Renal pelvis (tissue), 1 donor: ENCODE measurements at regions not wholly inside any gene's neighbourhood (a gene's known extent, or its start where the extent isn't known, plus 50 kb on each side); places are given as distances from the start of the nearest gene placed in this dataset.
"Not testable (repeated sequence)": the region's sequence is repeated elsewhere in the genome, so short reads cannot be mapped to it uniquely, and the experiment has no call there.

Experiments used
- DNase-seq: peaks from one replicate; pipeline ENCODE4 v3.0.0-alpha.2; 2013

- peak; percentile 61 for DNase-seq
Measured at GRCh38 chr17:6257336-6257735, 177.6 kb downstream of the AIPL1 start.

GRCh38 chr17:6255322-6255721 is 179.6 kb downstream of the AIPL1 start:
- DNase-seq = no peak

GRCh38 chr17:6254036-6254435 is 180.9 kb downstream of the AIPL1 start:
- no peak for DNase-seq

GRCh38 chr17:6251640-6252039 is 181.5 kb downstream of the WSCD1 start:
- not testable (repeated sequence) for DNase-seq

GRCh38 chr17:6249732-6250131 is 179.6 kb downstream of the WSCD1 start:
- no peak for DNase-seq

GRCh38 chr17:6248061-6248460 is 177.9 kb downstream of the WSCD1 start:
- no peak for DNase-seq

- no peak for DNase-seq
Measured at GRCh38 chr17:6245301-6246177, 175.4 kb downstream of the WSCD1 start.

- no peak for DNase-seq
Measured at GRCh38 chr17:6244796-6245195, 174.6 kb downstream of the WSCD1 start.

- no peak for DNase-seq
Measured at GRCh38 chr17:6244253-6244652, 174.1 kb downstream of the WSCD1 start.

GRCh38 chr17:6243186-6243585 is 173.0 kb downstream of the WSCD1 start:
- no peak for DNase-seq

GRCh38 chr17:6241996-6242395 is 171.8 kb downstream of the WSCD1 start:
- DNase-seq = no peak

- DNase-seq = no peak
Measured at GRCh38 chr17:6241381-6241780, 171.2 kb downstream of the WSCD1 start.

- DNase-seq = no peak
Measured at GRCh38 chr17:6240601-6241000, 170.4 kb downstream of the WSCD1 start.

GRCh38 chr17:6240001-6240400 is 169.8 kb downstream of the WSCD1 start:
- no peak for DNase-seq

GRCh38 chr17:6239241-6239798 is 169.1 kb downstream of the WSCD1 start:
- no peak for DNase-seq

- DNase-seq = no peak
Measured at GRCh38 chr17:6233856-6234255, 163.7 kb downstream of the WSCD1 start.

GRCh38 chr17:6233339-6233738 is 163.2 kb downstream of the WSCD1 start:
- no peak for DNase-seq

GRCh38 chr17:6232732-6233101 is 162.5 kb downstream of the WSCD1 start:
- DNase-seq = no peak

GRCh38 chr17:6231886-6232731 is 161.9 kb downstream of the WSCD1 start:
- DNase-seq = no peak

GRCh38 chr17:6231465-6231864 is 161.3 kb downstream of the WSCD1 start:
- DNase-seq = no peak

- no peak for DNase-seq
Measured at GRCh38 chr17:6218333-6218732, 148.2 kb downstream of the WSCD1 start.
